Hypothalamus (tissue), 51 donors: ENCODE measurements at regions not wholly inside any gene's neighbourhood (a gene's known extent, or its start where the extent isn't known, plus 50 kb on each side); places are given as distances from the start of the nearest gene placed in this dataset.
A peak's percentile ranks its signal among the peaks of the same experiment; 100 is the strongest.

Source experiments
- DNase-seq, 51 donors: peaks; one replicate each; lab custom pipeline; 2025; lab: John Stamatoyannopoulos, UW

DNA sequence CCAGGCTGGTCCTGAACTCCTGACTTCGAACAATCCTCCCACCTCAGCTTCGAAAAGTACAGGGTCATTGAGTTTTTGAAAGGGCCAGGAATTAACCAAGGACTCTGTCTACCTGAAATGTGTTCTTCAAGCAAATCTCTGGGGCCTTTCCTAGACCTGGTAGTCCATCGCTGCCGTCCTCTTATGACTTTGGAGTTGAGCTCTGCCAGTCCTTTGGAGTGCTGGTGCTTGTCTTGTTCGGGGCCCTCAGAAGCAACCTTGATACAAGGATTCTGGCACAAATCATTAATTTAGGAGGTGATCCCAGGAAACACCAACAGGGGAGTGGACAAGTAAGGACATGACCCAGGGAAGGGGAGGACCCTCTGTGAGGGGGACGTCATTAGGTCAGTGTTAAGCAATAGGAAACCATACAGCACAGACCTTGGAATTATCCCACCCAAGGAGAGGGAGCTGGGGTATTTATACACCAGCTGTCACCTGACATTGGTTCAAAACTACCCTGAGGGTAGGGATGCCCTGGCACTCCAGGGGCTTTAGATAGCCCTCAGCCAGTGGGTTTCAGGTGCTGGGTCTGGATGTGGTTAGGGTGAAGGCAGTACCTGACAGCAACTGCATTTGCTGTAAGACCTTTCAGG is 187.2 kb downstream of the FOXL1 start:
- no peak for DNase-seq

DNA sequence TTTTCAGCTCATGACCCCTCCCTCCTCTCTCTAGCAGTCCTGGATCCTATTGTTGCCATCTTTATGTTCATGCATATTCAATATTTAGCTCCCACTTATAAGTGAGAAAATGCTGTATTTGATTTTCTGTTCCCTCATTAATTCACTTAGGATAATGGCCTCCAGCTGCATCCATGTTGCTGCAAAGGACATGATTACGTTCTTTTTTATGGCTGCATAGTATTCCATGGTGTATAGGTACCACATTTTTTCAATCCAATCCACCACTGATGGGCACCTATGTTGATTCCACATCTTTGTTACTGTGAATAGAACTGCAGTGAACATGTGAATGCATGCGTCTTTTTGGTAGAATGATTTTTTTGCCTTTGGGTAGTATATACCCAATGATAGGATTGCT is 188.4 kb downstream of the FOXL1 start:
- DNase-seq = no peak

DNA sequence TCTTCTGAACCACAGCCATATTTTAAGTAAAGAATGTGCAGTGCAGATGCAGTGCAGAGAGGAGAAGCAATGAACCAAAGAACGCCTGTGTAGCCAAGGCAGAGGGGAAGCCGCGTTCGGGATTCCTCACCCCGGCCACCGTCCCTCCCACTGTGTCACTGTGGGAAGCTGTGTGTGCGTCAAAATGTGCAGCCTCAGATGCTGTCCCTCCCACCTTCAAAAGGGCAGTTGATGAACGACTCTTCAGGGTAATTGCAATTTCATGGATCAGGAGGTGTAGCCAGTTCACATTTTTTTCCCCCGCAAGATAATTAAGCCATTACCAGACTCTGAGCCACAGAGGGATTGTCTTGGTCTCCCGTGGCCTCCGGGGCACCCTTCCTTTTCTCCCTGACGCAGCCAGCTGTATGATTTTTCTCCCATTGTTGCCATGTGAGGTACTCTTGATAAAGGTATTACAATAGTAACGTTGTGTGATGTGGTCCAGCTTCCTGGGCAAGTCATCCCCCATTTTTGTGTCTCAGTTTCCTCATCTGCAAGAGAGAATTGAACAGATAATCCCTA is 190.0 kb downstream of the FOXL1 start:
- no peak for DNase-seq

DNA sequence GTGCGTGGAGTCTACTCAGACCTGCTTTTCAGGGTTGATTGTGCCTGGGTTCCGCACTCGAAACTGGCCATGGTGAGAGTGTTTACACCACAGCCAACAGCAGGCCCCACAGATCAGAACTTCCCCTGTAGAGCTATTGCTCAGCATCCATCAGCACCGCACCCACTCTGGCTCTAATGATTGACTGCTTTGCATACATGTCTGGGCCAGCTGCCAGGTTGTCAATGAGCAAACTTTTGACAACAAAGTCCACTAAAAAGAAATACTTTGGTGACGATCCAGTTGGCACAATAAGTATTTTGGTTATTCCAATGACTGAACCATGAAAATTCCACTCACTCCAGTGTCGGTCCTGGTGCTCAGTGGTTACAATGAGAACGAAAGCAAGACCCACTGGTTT is 190.7 kb downstream of the FOXL1 start:
- no peak for DNase-seq

DNA sequence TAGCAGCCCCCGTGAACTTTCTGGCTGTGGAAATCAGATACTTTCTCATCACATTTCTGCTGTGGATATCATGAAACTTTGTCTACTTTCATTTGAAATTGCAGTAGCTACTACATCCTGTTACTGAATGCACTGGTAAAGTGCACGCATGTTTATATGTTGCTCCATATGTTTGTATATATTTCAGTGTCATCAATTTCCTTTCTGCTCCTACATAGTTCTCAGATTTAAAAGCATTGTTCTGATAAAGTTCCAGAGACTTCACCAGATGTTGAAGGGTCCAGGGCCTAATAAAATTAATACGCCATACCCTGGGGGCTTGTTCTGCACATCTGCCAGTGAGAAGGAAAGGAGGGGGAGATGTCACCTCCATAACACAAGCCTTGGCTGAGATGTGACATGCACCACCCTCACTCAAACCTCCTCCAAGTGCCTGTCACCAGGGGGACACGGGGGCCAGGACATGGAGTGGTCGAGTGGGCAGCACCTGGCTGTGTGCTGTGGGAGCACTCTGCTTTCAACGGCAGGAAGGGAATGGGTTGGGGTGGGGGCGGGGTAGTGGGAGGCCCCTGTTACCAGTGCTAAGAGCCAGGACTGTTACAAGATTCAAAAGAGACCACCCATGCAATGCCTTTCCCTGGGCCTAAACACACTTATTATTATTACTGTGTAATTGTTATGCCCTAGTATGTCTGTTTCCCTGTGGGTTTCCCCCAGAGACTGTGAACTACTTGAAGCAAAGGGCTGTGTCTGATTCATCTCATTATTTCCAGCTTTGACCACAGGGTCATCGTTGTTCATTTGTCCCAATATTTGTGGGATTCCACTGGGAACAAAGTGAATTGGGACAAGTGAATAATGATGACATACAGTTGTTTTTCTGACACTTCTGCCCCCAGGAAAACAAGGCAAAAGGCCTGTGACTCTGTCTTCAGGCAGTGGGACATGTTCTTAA is 193.4 kb downstream of the FOXL1 start:
- no peak for DNase-seq

DNA sequence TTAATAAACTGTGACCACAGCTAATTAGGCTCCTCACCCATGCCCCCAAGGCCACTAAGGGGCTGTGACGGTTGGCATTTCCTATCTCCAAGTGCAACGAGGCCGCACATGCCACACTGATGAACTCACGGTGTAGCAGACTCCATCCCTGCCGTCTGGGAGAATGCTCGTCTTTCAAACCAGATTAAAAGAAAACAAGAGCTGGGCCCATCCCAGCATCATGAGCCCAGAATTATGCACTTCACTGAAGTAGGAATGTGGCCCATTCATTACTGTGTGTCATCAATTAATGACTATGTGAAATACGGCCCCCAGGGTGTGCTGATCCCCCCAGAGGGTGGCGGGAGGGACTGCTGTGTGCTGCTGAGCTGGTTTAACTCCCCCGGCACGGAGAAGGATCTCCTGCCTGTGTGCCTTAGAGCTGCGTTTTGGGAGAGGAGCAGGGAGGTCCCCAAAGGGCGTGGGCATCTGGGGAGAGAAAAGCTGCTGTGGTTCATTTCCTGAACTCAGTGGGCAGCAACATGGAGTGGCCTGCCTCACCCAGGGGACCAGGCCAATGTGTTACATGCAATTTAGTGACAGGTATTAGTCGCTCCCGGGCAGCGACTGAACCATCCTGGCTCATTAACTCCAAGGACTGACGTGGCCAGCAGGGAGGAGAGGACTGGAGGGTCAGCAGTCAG is 194.5 kb downstream of the FOXL1 start:
- no peak for DNase-seq

DNA sequence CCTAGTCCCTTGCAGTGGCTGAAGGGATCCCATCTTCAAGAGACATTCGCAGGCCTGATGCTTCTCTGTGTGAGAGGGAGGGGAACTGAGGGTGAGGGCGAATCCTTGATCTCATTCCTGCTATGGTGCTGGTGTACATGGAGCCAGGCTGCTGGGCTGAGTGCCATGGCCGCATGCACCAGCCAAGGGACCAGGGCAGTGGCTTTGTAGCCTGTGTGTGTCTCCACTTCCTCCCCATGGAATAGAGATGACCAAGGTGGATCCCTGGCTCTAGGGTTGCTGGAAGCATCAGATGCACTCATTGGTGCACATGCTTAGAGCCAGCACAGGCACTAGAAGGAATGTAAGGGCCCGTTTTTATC is 195.0 kb downstream of the FOXL1 start:
- DNase-seq = no peak

DNA sequence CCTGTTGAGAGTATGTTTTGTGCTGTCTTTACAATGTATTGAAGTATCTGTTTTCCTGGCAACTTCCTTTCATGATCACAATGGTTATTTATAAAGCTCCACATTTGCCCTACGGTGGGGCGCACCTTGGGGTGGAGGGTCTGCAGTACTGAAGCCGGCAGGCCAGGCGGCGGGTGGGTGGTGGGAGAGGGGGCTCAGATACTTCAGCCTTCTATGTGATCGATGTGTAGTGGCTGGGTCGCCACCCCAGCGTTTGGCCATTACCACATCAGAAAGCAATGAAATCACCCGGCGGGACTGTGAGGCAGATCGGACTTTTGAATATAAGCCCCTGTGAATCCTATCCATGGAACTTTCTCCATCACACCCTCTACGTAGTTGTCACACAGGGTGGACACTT is 196.6 kb downstream of the FOXL1 start:
- DNase-seq = no peak

DNA sequence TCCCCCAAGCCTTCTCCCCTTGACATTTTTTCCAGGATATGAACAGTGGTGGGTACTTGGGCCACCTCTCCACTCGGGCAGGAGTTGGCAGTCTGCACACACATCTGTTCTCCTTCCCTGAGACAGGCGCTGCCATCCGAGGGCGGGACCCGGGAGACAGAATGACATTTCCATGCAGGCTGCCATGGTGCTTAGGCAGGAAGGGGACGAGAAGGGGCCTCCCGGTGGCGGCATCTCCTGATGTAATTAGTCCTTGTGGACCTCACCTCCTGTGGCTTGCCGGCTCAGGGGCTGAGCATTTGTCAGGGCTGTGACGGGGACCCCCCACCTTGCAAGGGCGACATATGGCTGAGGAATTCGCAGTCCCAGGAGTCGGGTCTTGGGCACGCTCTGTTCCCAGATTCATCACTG is 197.2 kb downstream of the FOXL1 start:
- DNase-seq = no peak

DNA sequence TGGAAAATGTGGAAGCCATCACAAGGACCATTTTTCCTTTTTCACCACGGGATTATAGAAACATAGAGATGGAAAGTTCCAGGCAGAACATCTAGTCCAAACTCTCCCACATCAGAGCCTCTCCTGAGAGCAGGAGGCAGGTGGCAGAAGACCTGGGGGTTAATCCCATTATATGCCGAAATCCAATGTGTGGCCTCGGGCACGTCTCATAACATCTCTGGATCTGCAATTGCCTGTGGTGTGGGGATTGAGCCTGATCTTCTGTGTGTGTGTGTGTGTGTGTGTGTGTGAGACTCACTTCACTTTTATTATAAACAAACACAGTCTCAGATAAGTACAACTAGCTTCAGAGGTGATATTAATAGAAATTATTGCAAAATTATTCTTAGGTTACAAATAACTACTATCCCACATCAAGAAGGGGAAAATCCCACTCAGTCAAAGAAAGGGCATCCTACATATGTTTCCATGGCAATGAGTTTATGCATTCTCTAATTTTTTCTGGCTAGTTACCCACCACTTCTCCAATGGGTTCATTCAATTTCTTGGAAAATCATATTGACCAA is 199.1 kb downstream of the FOXL1 start:
- no peak for DNase-seq

DNA sequence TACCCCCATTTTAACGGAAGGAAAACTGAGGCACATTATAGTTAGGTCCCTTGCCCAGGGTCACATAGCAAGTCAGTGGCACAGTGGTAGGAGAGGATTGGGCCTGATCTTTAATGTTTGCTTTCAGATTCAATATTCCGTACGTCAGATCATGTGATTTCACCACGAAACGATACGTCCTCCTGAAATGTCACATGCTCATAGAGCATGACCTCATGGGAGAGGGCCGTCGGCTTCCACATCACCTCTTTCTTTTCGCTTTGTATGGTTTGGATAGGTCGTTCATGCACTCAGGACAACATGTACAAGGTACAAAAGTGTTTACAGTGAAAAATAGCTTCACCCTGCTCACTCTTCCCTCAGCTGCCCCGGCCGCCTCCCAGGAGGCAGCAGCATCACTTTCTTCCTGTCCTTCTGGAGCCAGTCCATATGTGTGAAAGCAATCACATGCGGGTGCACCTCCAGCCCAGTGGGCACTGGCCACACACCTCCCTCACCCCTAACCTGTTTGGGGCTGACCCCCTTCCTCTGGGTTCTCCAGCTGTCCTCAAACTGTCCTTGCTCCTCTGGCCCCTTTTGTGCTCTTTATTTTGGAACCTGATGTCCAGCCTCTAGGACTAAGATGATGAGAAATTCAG is 199.9 kb downstream of the FOXL1 start:
- no peak for DNase-seq

DNA sequence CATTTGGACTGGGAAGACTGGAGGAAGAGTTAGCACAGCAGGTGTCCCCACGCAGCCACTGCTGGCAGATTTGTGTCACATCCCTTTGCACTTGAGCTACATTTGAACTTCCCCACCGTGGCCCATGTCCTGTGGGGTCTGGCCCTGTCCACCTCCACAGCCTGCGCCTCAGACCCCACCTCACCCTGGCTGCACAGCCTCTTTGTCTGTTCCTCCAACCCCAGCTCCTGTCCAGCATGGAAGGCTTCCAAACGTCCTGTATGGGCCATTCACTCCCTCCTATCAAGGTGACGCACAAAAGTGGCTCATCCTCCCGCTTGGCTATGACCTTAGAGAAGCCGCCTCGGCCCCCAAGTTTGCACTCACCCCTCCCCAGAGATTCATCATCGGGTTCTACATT is 200.6 kb downstream of the FOXL1 start:
- DNase-seq = no peak

DNA sequence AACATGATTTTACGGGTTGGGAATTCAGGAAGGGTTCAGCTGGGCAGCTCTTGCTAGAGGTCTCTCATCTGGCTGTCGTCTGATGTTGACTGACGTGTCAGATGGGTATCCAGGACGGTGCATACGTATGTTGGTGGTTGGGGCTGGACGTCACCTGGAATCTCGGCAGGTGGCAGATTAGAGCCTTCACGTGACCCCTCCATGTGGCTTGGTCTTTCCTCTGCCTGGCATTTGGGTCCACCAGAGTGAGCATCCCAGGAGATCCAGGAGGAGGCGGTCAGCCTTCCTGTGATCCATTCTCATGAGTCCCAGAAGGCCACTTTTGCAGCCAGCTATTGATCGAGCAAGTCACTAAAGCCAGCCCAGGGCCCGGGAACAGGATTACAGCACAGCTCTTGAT is 202.7 kb downstream of the FOXL1 start:
- no peak for DNase-seq

DNA sequence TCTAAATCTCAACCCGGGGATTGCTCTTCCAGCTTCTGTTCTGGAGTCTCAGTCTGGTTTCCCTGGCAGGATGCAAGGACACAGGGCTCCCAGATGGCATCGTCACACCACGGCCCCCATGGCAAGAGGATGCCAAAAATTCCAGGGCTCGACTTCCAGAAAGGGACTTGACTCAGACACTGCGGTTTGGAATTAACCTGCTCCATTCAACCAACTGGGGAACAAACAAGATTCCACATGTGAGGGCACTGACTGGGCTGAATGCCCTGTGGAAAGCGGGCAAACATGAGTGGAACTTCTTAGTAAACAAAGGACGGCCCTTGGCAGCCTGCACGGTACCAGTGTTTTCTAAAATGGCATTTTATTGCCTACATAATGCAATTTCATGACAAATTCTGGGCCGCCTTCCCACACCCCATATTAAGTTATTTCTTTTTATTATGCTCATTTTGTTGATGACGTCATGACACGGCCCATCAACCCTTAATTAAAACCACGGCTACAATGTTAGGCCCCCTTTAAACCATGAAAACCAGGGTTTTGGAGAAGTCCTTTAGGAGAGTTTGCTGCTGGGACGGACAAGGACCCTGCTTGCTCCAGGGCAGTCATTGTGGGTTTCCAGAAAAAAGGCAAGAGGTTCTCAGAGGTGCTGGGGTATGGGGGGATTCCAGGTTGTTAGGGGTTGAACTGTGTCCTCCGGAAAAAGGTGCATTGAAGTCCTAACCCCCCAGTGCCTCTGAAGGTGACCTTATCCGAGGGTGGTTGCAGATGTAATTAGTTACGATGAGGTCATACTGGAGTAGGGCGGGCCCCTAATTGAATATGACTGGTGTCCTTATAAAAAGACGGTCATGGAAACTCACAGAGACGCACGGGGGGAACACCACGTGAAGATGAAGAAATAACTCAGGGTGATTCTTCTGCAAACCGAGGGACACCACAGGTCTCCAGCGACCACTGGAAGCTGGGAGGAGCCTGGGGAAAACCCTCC is 205.6 kb downstream of the FOXL1 start:
- peak in 12 of 51 donors; percentile 5 to 57 (median 12) for DNase-seq

DNA sequence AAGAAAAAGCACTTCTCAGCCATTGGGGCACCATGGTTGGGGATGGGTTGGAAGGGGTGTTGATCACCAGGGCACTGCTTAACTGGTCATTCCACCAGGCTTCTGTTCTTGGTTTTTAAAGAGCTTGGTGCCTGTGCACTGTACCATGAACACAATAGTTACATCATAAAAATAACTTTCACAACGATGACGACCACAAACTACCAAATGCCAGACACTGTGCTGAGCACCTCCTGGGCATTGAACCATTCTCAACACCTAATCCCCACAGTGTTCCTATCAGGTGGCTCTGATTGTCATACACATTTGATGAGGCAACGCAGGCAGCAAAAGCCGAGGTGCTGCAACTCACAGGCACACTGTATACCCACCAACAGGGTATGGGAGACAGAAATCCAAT is 208.0 kb downstream of the FOXL1 start:
- DNase-seq = no peak

DNA sequence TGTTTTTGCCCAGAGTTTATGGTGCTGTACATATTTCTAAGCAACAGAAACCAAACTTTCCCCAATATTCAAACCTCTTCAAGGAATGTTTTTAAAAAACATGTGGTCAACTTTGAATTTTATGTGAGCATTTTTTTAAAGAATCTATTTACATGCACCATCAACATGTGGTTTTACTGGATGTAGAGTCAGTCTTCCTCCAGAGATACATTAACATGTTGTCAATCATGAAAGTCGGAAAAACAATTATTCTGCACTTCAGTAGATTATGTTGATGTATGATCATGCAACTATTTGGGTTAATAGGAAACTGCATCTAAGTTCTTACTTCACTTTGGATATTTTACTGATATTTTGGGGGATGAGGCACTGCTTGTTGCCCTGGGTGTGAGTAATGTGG is 208.6 kb downstream of the FOXL1 start:
- no peak for DNase-seq

DNA sequence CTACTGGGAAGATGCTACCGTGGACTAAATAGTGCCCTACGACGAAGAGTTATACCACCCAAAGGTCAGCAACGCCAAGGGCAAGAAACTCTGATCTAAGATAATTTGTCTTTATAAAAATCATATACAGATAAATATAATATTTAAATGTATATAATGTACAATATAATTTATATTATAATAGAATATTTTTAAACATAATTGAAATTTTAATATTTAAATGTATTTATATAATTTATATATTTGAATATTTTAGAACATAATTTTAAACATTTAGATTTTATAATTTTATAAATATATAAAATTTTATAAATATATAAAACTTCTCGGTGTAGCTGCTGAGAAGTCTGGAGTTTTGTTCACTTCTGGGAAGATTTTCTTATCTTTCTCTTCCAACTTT is 209.2 kb downstream of the FOXL1 start:
- no peak for DNase-seq

DNA sequence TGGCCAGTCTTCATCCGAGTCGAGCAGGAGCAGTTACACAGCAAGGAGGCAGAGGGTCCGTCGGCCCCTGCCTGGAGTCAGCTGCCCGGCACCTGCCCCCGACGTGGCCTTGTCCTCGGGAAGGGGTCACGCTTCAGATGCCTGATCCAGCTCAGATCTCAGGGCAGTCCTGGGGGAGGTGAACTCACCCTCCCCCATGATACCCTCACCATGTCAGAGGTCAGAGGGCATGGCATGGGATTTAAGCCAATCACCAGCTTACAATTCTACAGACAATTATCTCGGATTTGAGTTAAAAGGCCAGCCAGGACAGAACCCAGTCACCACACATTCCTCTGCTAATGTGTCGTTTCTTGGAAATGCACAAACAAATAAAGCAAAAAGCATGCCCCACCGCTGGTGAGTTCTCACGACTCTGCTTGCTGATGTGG is 211.3 kb downstream of the FOXL1 start:
- DNase-seq = no peak
